Islet of Langerhans (tissue), 1 donor: ENCODE measurements at regions not wholly inside any gene's neighbourhood (a gene's known extent, or its start where the extent isn't known, plus 50 kb on each side); places are given as distances from the start of the nearest gene placed in this dataset.

Source experiments
- FAIRE-seq: peaks from one replicate; lab custom pipeline; 2011; peaks lifted over from hg19 to GRCh38; lab: Jason Lieb, UNC

GRCh38 chr18:75897386-75897785 lies 469.9 kb upstream of the SMIM21 start:
- no peak for FAIRE-seq

GRCh38 chr18:75896865-75897264 lies 469.4 kb upstream of the SMIM21 start:
- peak; percentile 79 for FAIRE-seq

- FAIRE-seq: no peak
Observed at GRCh38 chr18:75895135-75895534, 467.6 kb upstream of the SMIM21 start.

- no peak for FAIRE-seq
Observed at GRCh38 chr18:75884728-75885127, 457.2 kb upstream of the SMIM21 start.

GRCh38 chr18:75880925-75881504 lies 453.5 kb upstream of the SMIM21 start:
- FAIRE-seq: no peak

GRCh38 chr18:75880266-75880665 lies 452.8 kb upstream of the SMIM21 start:
- FAIRE-seq: no peak

- FAIRE-seq: no peak
Observed at GRCh38 chr18:75879196-75879595, 451.7 kb upstream of the SMIM21 start.

GRCh38 chr18:75875559-75875958 lies 448.1 kb upstream of the SMIM21 start:
- no peak for FAIRE-seq

- FAIRE-seq: no peak
Observed at GRCh38 chr18:75874401-75875089, 447.0 kb upstream of the SMIM21 start.

GRCh38 chr18:75871596-75871995 lies 444.1 kb upstream of the SMIM21 start:
- no peak for FAIRE-seq

- no peak for FAIRE-seq
Observed at GRCh38 chr18:75869162-75869561, 441.7 kb upstream of the SMIM21 start.

GRCh38 chr18:75868031-75868430 lies 440.5 kb upstream of the SMIM21 start:
- FAIRE-seq: no peak

- FAIRE-seq: no peak
Observed at GRCh38 chr18:75865639-75866038, 438.1 kb upstream of the SMIM21 start.

- no peak for FAIRE-seq
Observed at GRCh38 chr18:75864816-75865215, 437.3 kb upstream of the SMIM21 start.

- FAIRE-seq: no peak
Observed at GRCh38 chr18:75863696-75864095, 436.2 kb upstream of the SMIM21 start.

- FAIRE-seq: no peak
Observed at GRCh38 chr18:75862458-75862857, 435.0 kb upstream of the SMIM21 start.

GRCh38 chr18:75860166-75860565 lies 432.7 kb upstream of the SMIM21 start:
- no peak for FAIRE-seq

GRCh38 chr18:75859533-75859932 lies 432.0 kb upstream of the SMIM21 start:
- no peak for FAIRE-seq

- FAIRE-seq: no peak
Observed at GRCh38 chr18:75858754-75859153, 431.3 kb upstream of the SMIM21 start.

- FAIRE-seq: no peak
Observed at GRCh38 chr18:75857558-75857957, 430.1 kb upstream of the SMIM21 start.

GRCh38 chr18:75854808-75855207 lies 427.3 kb upstream of the SMIM21 start:
- no peak for FAIRE-seq

- FAIRE-seq: no peak
Observed at GRCh38 chr18:75854174-75854573, 426.7 kb upstream of the SMIM21 start.

GRCh38 chr18:75846321-75846720 lies 418.8 kb upstream of the SMIM21 start:
- no peak for FAIRE-seq

GRCh38 chr18:75845413-75845812 lies 417.9 kb upstream of the SMIM21 start:
- FAIRE-seq: no peak
